MM.1S (cell line): ENCODE measurements at regions not wholly inside any gene's neighbourhood (a gene's known extent, or its start where the extent isn't known, plus 50 kb on each side); places are given as distances from the start of the nearest gene placed in this dataset.

Source experiments
- DNase-seq: peaks from one replicate; pipeline ENCODE4 v3.0.0-alpha.2; 2015
- H2AFZ ChIP-seq: fragments of 300-600 bp; sonication (generic); 2 replicates; pipeline ENCODE4 v1.6.0; 2016; ENCODE audit warnings: antibody characterized with exemption, low read length
- H3F3A ChIP-seq: fragments of 300-600 bp; sonication (generic); 2 replicates; pipeline ENCODE4 v1.6.1; 2016; ENCODE audit warnings: mild to moderate bottlenecking, antibody characterized with exemption, low read length, moderate library complexity, mixed read lengths; ENCODE audit not compliant: insufficient read depth
- H3K27ac ChIP-seq: fragments of 300-600 bp; sonication (generic); 2 replicates; pipeline ENCODE4 v1.5.1; 2016; ENCODE audit warnings: mild to moderate bottlenecking, low read length
- H3K27me3 ChIP-seq: fragments of 300-600 bp; sonication (generic); replicated peaks from 2 replicates; pipeline ENCODE4 v1.6.0; 2016; ENCODE audit warnings: low read length; ENCODE audit not compliant: insufficient read depth
- H3K36me3 ChIP-seq: fragments of 300-600 bp; sonication (generic); replicated peaks from 2 replicates; pipeline ENCODE4 v1.6.1; 2016; ENCODE audit warnings: mild to moderate bottlenecking, low read length, mixed read lengths; ENCODE audit not compliant: insufficient read depth
- H3K4me1 ChIP-seq: fragments of 300-600 bp; sonication (generic); 2 replicates; pipeline ENCODE4 v1.6.1; 2016; ENCODE audit warnings: low read length, mixed read lengths
- H3K4me2 ChIP-seq: fragments of 300-600 bp; sonication (generic); 2 replicates; pipeline ENCODE4 v1.6.0; 2016; ENCODE audit warnings: low read depth, low read length
- H3K4me3 ChIP-seq: fragments of 300-600 bp; sonication (generic); 2 replicates; pipeline ENCODE4 v1.5.1; 2016; ENCODE audit warnings: low read length, mixed read lengths
- H3K79me2 ChIP-seq: fragments of 300-600 bp; sonication (generic); 2 replicates; pipeline ENCODE4 v1.6.1; 2016; ENCODE audit warnings: mixed run types, low read length, mixed read lengths
- H3K9ac ChIP-seq: fragments of 300-600 bp; sonication (generic); 2 replicates; pipeline ENCODE4 v1.6.1; 2016; ENCODE audit warnings: low read length, mixed read lengths
- H3K9me2 ChIP-seq: fragments of 300-600 bp; sonication (generic); replicated peaks from 2 replicates; pipeline ENCODE4 v1.6.1; 2016; ENCODE audit warnings: mild to moderate bottlenecking, low read length, mixed read lengths; ENCODE audit not compliant: insufficient read depth
- H3K9me3 ChIP-seq: fragments of 300-600 bp; sonication (generic); replicated peaks from 2 replicates; pipeline ENCODE4 v1.6.1; 2016; ENCODE audit warnings: mild to moderate bottlenecking, low read length, mixed read lengths; ENCODE audit not compliant: insufficient read depth
- H4K20me1 ChIP-seq: fragments of 300-600 bp; sonication (generic); 2 replicates; pipeline ENCODE4 v1.6.1; 2016; ENCODE audit warnings: mild to moderate bottlenecking, low read length, moderate library complexity, mixed read lengths; ENCODE audit not compliant: insufficient read depth
- EZH2 ChIP-seq: fragments of 300-600 bp; sonication (generic); optimal IDR thresholded peaks from 2 replicates; pipeline ENCODE3; 2017; ENCODE audit warnings: low read depth, mild to moderate bottlenecking, antibody characterized with exemption, low read length, mixed read lengths
- EZH2phosphoT487 ChIP-seq: fragments of 300-600 bp; sonication (generic); IDR thresholded peaks from 2 replicates; pipeline ENCODE4 v1.6.1; 2018; ENCODE audit warnings: antibody characterized with exemption, low read length
- TF ChIP-seq, protein P1 (sequence below): fragments of 300-600 bp; sonication (generic); IDR thresholded peaks from 2 replicates; pipeline ENCODE4 v1.5.1; 2016; ENCODE audit warnings: antibody characterized with exemption, low read length, mixed read lengths

DNA sequence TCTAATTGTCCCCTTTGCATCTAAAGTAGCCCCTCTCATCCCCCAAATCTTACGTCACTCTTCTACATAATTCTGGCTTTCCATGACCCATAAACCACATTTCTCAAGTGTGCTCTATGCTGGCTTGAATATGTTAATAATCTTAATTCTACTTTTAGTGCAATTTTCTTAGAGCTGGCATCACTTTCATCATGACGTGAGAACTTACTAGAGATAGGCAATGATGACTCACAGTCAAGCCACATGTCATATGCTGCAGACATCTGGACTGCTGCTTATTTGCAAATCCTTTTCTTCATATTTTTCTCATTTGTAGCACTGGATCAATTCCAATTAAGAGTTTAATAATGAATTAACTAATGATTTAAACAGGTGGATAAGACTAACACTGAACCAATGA is 260.7 kb upstream of the PRKCQ start:
- H3K4me3 ChIP-seq, result no peak overlapping the region
- no peaks in the 10 kb centered on the region for H4K20me1 ChIP-seq
- H3K9me2 ChIP-seq, result no peaks in the 10 kb centered on the region
- no peaks in the 10 kb centered on the region; the same call in 1 of the 2 replicates for H3F3A ChIP-seq
- TF ChIP-seq EZH2, result no peak
- TF ChIP-seq, protein P1, sequence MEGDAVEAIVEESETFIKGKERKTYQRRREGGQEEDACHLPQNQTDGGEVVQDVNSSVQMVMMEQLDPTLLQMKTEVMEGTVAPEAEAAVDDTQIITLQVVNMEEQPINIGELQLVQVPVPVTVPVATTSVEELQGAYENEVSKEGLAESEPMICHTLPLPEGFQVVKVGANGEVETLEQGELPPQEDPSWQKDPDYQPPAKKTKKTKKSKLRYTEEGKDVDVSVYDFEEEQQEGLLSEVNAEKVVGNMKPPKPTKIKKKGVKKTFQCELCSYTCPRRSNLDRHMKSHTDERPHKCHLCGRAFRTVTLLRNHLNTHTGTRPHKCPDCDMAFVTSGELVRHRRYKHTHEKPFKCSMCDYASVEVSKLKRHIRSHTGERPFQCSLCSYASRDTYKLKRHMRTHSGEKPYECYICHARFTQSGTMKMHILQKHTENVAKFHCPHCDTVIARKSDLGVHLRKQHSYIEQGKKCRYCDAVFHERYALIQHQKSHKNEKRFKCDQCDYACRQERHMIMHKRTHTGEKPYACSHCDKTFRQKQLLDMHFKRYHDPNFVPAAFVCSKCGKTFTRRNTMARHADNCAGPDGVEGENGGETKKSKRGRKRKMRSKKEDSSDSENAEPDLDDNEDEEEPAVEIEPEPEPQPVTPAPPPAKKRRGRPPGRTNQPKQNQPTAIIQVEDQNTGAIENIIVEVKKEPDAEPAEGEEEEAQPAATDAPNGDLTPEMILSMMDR, result no peak
- TF ChIP-seq EZH2phosphoT487, result no peak
- H3K9ac ChIP-seq, result no peak overlapping the region
- DNase-seq, result no peak
- H3K36me3 ChIP-seq, result no peaks in the 10 kb centered on the region
- no peak overlapping the region for H3K27ac ChIP-seq
- H2AFZ ChIP-seq, result no peak overlapping the region
- H3K4me1 ChIP-seq, result peaks cover 9% of the 10 kb centered on the region
- no peaks in the 10 kb centered on the region for H3K9me3 ChIP-seq
- H3K4me2 ChIP-seq, result no peak overlapping the region
- H3K27me3 ChIP-seq, result no peaks in the 10 kb centered on the region
- no peaks in the 10 kb centered on the region for H3K79me2 ChIP-seq

DNA sequence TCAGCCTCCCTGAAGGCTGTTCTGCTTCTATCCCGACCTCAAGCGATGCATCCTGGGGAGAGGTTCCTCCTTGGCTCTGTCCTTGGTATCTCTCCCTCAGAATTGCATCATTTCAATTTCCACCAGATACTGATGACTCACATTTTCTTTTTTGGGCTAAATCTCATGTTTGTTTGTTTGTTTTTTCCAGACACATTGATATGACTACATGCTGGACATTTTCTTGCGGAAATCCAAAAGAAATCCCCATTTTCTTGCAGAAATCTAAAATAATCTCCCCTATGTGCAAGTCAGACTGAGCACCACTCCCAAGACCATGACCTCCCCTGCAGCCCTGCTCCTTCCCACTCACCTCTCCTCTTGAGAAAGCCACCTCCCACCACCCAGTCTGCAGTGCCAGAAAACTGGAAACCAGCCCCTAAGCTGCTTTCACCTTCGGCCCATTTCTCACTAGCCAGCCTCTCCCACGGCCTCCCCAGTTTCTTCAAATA is 260.2 kb upstream of the PRKCQ start:
- H3K4me1 ChIP-seq, result peaks cover 9% of the 10 kb centered on the region
- no peaks in the 10 kb centered on the region for H3K36me3 ChIP-seq
- no peaks in the 10 kb centered on the region for H3K9me2 ChIP-seq
- no peak overlapping the region for H2AFZ ChIP-seq
- no peak overlapping the region for H3K27ac ChIP-seq
- no peak overlapping the region for H3K9ac ChIP-seq
- no peak overlapping the region for H3K4me3 ChIP-seq
- H4K20me1 ChIP-seq, result no peaks in the 10 kb centered on the region
- no peaks in the 10 kb centered on the region; the same call in 1 of the 2 replicates for H3F3A ChIP-seq
- no peaks in the 10 kb centered on the region for H3K79me2 ChIP-seq
- no peak overlapping the region for H3K4me2 ChIP-seq
- no peaks in the 10 kb centered on the region for H3K9me3 ChIP-seq
- TF ChIP-seq, protein P1, result no peak
- TF ChIP-seq EZH2 (no peak), EZH2phosphoT487 (no peak)
- DNase-seq, result no peak
- no peaks in the 10 kb centered on the region for H3K27me3 ChIP-seq

DNA sequence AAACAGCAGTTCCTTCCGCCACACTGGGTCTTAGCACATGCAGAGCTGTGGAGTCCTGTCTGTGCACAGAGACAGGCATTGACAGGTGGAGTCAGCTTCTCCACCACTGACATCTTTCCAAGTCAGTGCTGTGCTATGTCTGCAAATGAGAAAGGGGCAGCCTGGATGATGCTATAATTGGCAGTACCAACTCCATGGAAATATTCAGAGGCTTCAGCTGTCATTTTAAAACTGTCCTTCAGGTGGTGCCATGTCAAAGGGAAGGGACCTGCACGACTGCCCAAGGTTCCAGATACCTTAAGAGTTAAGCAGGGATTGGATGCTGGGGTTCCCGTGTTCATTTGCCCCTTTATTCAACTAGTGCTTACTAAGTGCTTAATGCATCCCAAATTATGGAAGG is 258.0 kb upstream of the PRKCQ start:
- Histone ChIP-seq H3K36me3 (no peaks in the 10 kb centered on the region), H3K9me2 (no peaks in the 10 kb centered on the region), H2AFZ (no peak overlapping the region), H3K9ac (no peak overlapping the region), H3K4me2 (no peak overlapping the region), H3K4me1 (peaks cover 8% of the 10 kb centered on the region), H3K27ac (no peak overlapping the region), H3K27me3 (no peaks in the 10 kb centered on the region), H3F3A (no peaks in the 10 kb centered on the region; the same call in 1 of the 2 replicates), H3K4me3 (no peak overlapping the region), H3K9me3 (no peaks in the 10 kb centered on the region), H3K79me2 (no peaks in the 10 kb centered on the region), H4K20me1 (no peaks in the 10 kb centered on the region)
- DNase-seq, result peak; percentile 38
- TF ChIP-seq, protein P1, result peak; percentile 53
- TF ChIP-seq EZH2phosphoT487, result no peak
